Urinary bladder (tissue), 3 donors: ENCODE measurements at regions not wholly inside any gene's neighbourhood (a gene's known extent, or its start where the extent isn't known, plus 50 kb on each side); places are given as distances from the start of the nearest gene placed in this dataset.
A peak's percentile ranks its signal among the peaks of the same experiment; 100 is the strongest.

Experiments used
- DNase-seq: peaks from one replicate; pipeline ENCODE4 v3.0.0-alpha.2; 2015; ENCODE audit errors: extremely low spot score
- H3K27ac ChIP-seq: one replicate; pipeline ENCODE4 v1.5.1; 2013; ENCODE audit warnings: low read depth, mild to moderate bottlenecking, moderate library complexity
- H3K36me3 ChIP-seq: one replicate; pipeline ENCODE4 v1.6.1; 2013; ENCODE audit warnings: mild to moderate bottlenecking, moderate library complexity; ENCODE audit not compliant: insufficient read depth
- H3K4me1 ChIP-seq: one replicate; pipeline ENCODE4 v1.6.1; 2013; ENCODE audit warnings: mild to moderate bottlenecking, moderate library complexity; ENCODE audit not compliant: insufficient read depth
- H3K4me3 ChIP-seq: one replicate; pipeline ENCODE4 v1.5.1; 2013; ENCODE audit warnings: low read depth, low read length
- WGBS: extraction: QIAGEN DNeasy Blood & Tissue Kit; methylation state at CpG from one replicate; pipeline ENCODE4 v1.1.7; 2013; 5-methylcytosine and 5-hydroxymethylcytosine counted together
- donor health status: healthy with polysubstance abuse.
- donor health status: healthy.

GRCh38 chr1:221350091-221350490 is 391.8 kb downstream of the DUSP10 start:
- H3K4me1 ChIP-seq, result no peaks in the 10 kb centered on the region
- 90% methylated on average over 1 of the region's 1 CpG for WGBS
- no peaks in the 10 kb centered on the region for H3K36me3 ChIP-seq
- H3K4me3 ChIP-seq, result no peak overlapping the region
- no peak for DNase-seq
- no peak overlapping the region for H3K27ac ChIP-seq

- Histone ChIP-seq H3K36me3 (no peaks in the 10 kb centered on the region), H3K27ac (no peak overlapping the region)
These were observed 385.2 kb downstream of the DUSP10 start for GRCh38 chr1:221356693-221357092.

GRCh38 chr1:221363039-221363438 is 378.9 kb downstream of the DUSP10 start:
- 74% methylated on average over 2 of the region's 2 CpGs for WGBS
- Histone ChIP-seq H3K36me3 (no peaks in the 10 kb centered on the region), H3K4me1 (no peaks in the 10 kb centered on the region), H3K4me3 (no peak overlapping the region), H3K27ac (no peak overlapping the region)
- no peak for DNase-seq

More at GRCh38 chr1:221356693-221357092, 385.2 kb downstream of the DUSP10 start:
- H3K4me1 ChIP-seq, result no peaks in the 10 kb centered on the region
- no peak for DNase-seq
- 97% methylated on average over 1 of the region's 1 CpG for WGBS
- no peak overlapping the region for H3K4me3 ChIP-seq

- Histone ChIP-seq H3K4me1 (no peaks in the 10 kb centered on the region), H3K36me3 (no peaks in the 10 kb centered on the region), H3K4me3 (no peak overlapping the region), H3K27ac (no peak overlapping the region)
- no peak for DNase-seq
- 85% methylated on average over 3 of the region's 3 CpGs for WGBS
These were observed 375.3 kb downstream of the DUSP10 start for GRCh38 chr1:221366495-221367110.

- H3K4me3 ChIP-seq, result no peak overlapping the region
- no peaks in the 10 kb centered on the region for H3K4me1 ChIP-seq
- no peak overlapping the region for H3K27ac ChIP-seq
- 68% methylated on average over 3 of the region's 3 CpGs for WGBS
- H3K36me3 ChIP-seq, result no peaks in the 10 kb centered on the region
- no peak for DNase-seq
These were observed 370.2 kb downstream of the DUSP10 start for GRCh38 chr1:221371705-221372104.

- Histone ChIP-seq H3K4me3 (no peak overlapping the region), H3K4me1 (no peaks in the 10 kb centered on the region), H3K36me3 (no peaks in the 10 kb centered on the region), H3K27ac (no peak overlapping the region)
- no peak for DNase-seq
- WGBS, result 98% methylated on average over 1 of the region's 1 CpG
These were observed 368.1 kb downstream of the DUSP10 start for GRCh38 chr1:221373795-221374194.

- DNase-seq, result peak; percentile 31
- WGBS, result 69% methylated on average over 5 of the region's 5 CpGs
- H3K4me1 ChIP-seq, result no peaks in the 10 kb centered on the region
- H3K36me3 ChIP-seq, result no peaks in the 10 kb centered on the region
- H3K4me3 ChIP-seq, result no peak overlapping the region
- no peak overlapping the region for H3K27ac ChIP-seq
These were observed 365.6 kb downstream of the DUSP10 start for GRCh38 chr1:221376286-221376685.

- no peaks in the 10 kb centered on the region for H3K4me1 ChIP-seq
- no peak overlapping the region for H3K27ac ChIP-seq
- WGBS, result 52% methylated on average over 3 of the region's 3 CpGs
- no peaks in the 10 kb centered on the region for H3K36me3 ChIP-seq
- H3K4me3 ChIP-seq, result no peak overlapping the region
- no peak for DNase-seq
These were observed 359.8 kb downstream of the DUSP10 start for GRCh38 chr1:221381910-221382623.

GRCh38 chr1:221392453-221392852 is 349.4 kb downstream of the DUSP10 start:
- WGBS, result 77% methylated on average over 1 of the region's 1 CpG
- H3K36me3 ChIP-seq, result no peaks in the 10 kb centered on the region
- no peak overlapping the region for H3K4me3 ChIP-seq
- H3K27ac ChIP-seq, result no peak overlapping the region
- no peaks in the 10 kb centered on the region for H3K4me1 ChIP-seq
- DNase-seq, result no peak

- Histone ChIP-seq H3K36me3 (no peaks in the 10 kb centered on the region), H3K27ac (no peak overlapping the region)
- DNase-seq, result peak; percentile 8
These were observed 347.8 kb downstream of the DUSP10 start for GRCh38 chr1:221394011-221394544.

GRCh38 chr1:221396526-221396925 is 345.4 kb downstream of the DUSP10 start:
- Histone ChIP-seq H3K27ac (no peak overlapping the region), H3K4me3 (no peak overlapping the region), H3K36me3 (no peaks in the 10 kb centered on the region), H3K4me1 (no peaks in the 10 kb centered on the region)
- WGBS, result 90% methylated on average over 2 of the region's 2 CpGs
- no peak for DNase-seq

More at GRCh38 chr1:221394011-221394544, 347.8 kb downstream of the DUSP10 start:
- 62% methylated on average over 6 of the region's 6 CpGs for WGBS
- H3K4me1 ChIP-seq, result no peaks in the 10 kb centered on the region
- no peak overlapping the region for H3K4me3 ChIP-seq

GRCh38 chr1:221397141-221397540 is 344.7 kb downstream of the DUSP10 start:
- H3K36me3 ChIP-seq, result no peaks in the 10 kb centered on the region
- H3K27ac ChIP-seq, result no peak overlapping the region
- no peak for DNase-seq
- H3K4me1 ChIP-seq, result no peaks in the 10 kb centered on the region
- H3K4me3 ChIP-seq, result no peak overlapping the region
- 87% methylated on average over 2 of the region's 2 CpGs for WGBS

GRCh38 chr1:221397606-221398005 is 344.3 kb downstream of the DUSP10 start:
- H3K27ac ChIP-seq, result no peak overlapping the region
- no peak for DNase-seq
- no peaks in the 10 kb centered on the region for H3K36me3 ChIP-seq

GRCh38 chr1:221405146-221405545 is 336.7 kb downstream of the DUSP10 start:
- H3K4me3 ChIP-seq, result no peak overlapping the region
- H3K4me1 ChIP-seq, result no peaks in the 10 kb centered on the region
- 82% methylated on average over 1 of the region's 1 CpG for WGBS
- H3K27ac ChIP-seq, result no peak overlapping the region
- no peak for DNase-seq
- no peaks in the 10 kb centered on the region for H3K36me3 ChIP-seq

More at GRCh38 chr1:221397606-221398005, 344.3 kb downstream of the DUSP10 start:
- WGBS, result 95% methylated on average over 3 of the region's 3 CpGs
- no peaks in the 10 kb centered on the region for H3K4me1 ChIP-seq
- no peak overlapping the region for H3K4me3 ChIP-seq
